ES-I3 (cell line): ENCODE measurements at regions not wholly inside any gene's neighbourhood (a gene's known extent, or its start where the extent isn't known, plus 50 kb on each side); places are given as distances from the start of the nearest gene placed in this dataset.
"Not testable (repeated sequence)": the region's sequence is repeated elsewhere in the genome, so short reads cannot be mapped to it uniquely, and the experiment has no call there.

Experiments
- H3K36me3 ChIP-seq: 2 replicates; pipeline ENCODE4 v1.6.1; 2013; ENCODE audit warnings: mild to moderate bottlenecking, low read length, control low read depth, moderate library complexity; ENCODE audit not compliant: insufficient read depth
- H3K4me1 ChIP-seq: 2 replicates; pipeline ENCODE4 v1.6.1; 2013; ENCODE audit warnings: mild to moderate bottlenecking, control low read depth, low read length; ENCODE audit not compliant: insufficient read depth
- H3K9ac ChIP-seq: 2 replicates; pipeline ENCODE4 v1.6.1; 2013; ENCODE audit warnings: low read depth, mild to moderate bottlenecking, low read length, moderate library complexity
- H3K9me3 ChIP-seq: 2 replicates; pipeline ENCODE4 v1.6.1; 2013; ENCODE audit warnings: mild to moderate bottlenecking, low read length, moderate library complexity; ENCODE audit not compliant: control insufficient read depth, insufficient read depth

DNA sequence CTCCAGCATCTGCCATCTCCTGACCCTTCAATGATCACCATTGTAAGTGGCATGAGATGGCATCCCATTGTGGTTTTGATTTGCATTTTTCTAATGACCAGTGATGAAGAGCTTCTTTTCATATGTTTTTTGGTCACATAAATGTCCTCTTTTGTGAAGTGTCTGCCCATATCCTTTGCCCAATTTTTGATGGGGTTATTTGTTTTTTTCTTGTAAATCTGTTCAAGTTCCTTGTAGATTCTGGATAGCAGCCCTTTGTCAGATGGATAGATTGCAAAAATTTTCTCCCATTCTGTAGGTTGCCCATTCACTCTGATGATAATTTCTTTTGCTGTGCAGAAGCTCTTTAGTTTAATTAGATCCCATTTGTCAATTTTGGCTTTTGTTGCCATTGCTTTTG, 547.3 kb downstream of the TMTC2 start:
- H3K9ac ChIP-seq, H3K4me1 ChIP-seq, H3K36me3 ChIP-seq, H3K9me3 ChIP-seq: not testable (repeated sequence)

DNA sequence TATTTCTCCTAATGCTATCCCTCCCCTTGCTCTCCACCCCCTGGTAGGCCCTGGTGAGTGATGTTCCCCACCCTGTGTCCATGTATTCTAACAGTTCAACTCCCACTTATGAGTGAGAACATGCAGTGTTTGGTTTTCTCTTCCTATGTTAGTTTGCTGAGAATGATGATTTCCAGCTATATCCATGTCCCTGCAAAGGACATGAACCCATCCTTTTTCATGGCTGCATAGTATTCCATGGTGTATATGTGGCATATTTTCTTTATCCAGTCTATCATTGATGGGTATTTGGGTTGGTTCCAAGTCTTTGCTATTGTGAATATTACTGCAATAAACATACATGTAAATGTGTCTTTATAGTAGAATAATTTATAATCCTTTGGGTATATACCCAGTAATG, 540.3 kb downstream of the TMTC2 start:
- not testable (repeated sequence) for H3K4me1 ChIP-seq, H3K9ac ChIP-seq, H3K36me3 ChIP-seq, H3K9me3 ChIP-seq

DNA sequence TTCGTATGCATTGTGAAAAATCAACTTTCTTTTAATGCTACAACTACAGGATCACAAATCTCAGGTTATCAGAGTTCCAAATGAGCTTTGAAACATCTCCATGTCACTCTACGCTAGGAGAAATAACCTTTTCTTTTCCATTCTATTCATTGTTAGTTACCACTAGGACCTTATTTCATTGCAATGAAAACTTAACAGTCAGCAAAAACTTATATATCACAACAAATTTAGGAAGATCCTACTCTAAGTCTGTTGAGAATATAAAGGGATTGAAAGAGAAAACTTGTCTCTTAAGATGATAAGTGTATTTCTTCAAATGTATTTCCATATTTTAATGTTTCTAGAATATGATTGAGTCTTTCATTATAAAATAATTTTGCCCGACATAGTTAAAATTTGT, 539.1 kb downstream of the TMTC2 start:
- Histone ChIP-seq H3K36me3 (no peaks in the 10 kb centered on the region), H3K9me3 (no peaks in the 10 kb centered on the region), H3K9ac (no peak overlapping the region), H3K4me1 (0 out of 2 replicates have a peak, but pooled peaks cover 5% of the 10 kb centered on the region)

GRCh38 chr12:83224012-83224411, 537.3 kb downstream of the TMTC2 start:
- no peaks in the 10 kb centered on the region for H3K36me3 ChIP-seq
- H3K9ac ChIP-seq, result no peak overlapping the region
- 0 out of 2 replicates have a peak, but pooled peaks cover 5% of the 10 kb centered on the region for H3K4me1 ChIP-seq
- no peaks in the 10 kb centered on the region for H3K9me3 ChIP-seq

DNA sequence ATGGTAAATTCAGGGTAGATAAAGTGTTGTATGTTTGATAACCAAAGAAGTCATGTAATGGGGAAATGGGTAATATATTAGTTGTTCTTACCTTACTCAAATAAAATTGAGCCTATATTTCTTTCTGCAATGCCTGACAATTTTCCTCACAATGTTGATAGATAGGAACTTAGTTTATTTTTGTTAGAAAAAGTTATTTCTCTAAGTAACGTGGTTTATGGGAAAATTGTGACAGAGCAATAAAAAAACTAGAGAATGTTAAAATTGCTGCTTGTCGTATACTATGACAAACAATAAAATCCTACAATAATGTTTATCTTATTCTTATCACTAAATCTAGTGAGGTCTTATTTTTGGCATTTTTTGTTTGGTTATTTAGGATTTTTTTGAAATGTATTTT, 534.1 kb downstream of the TMTC2 start:
- Histone ChIP-seq H3K4me1 (0 out of 2 replicates have a peak, but pooled peaks cover 5% of the 10 kb centered on the region), H3K9ac (no peak overlapping the region), H3K36me3 (no peaks in the 10 kb centered on the region), H3K9me3 (no peaks in the 10 kb centered on the region)

DNA sequence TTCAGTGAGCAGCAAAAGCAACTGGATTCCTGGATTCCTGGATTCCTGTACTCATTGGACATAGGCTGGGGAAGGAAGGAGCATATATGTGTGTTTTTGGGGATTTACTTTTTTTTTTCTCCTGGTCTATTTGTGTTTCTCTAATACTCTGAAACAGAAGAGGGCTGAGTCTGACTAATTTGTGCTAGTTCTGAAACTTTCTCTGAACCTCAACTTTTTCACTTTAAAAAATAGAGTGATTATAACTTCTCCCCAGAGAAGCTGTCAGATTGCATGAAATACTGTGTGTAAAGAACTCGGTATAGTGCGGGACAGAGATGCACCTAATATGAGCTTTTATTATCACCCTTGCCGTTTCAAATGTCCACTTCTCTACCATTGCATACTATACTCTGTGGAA, 529.5 kb downstream of the TMTC2 start:
- H3K36me3 ChIP-seq, result no peaks in the 10 kb centered on the region
- H3K4me1 ChIP-seq, result peaks cover 7% of the 10 kb centered on the region; the same call in 1 of the 2 replicates
- H3K9me3 ChIP-seq, result no peaks in the 10 kb centered on the region
- H3K9ac ChIP-seq, result no peak overlapping the region

GRCh38 chr12:83214185-83214584, 527.5 kb downstream of the TMTC2 start:
- H3K4me1 ChIP-seq, result peaks cover 9% of the 10 kb centered on the region; the same call in 1 of the 2 replicates
- no peaks in the 10 kb centered on the region for H3K36me3 ChIP-seq
- no peak overlapping the region for H3K9ac ChIP-seq
- no peaks in the 10 kb centered on the region for H3K9me3 ChIP-seq

- Histone ChIP-seq H3K9me3 (no peaks in the 10 kb centered on the region), H3K4me1 (peaks cover 9% of the 10 kb centered on the region; the same call in 1 of the 2 replicates), H3K36me3 (no peaks in the 10 kb centered on the region), H3K9ac (no peak overlapping the region)
These were observed 524.2 kb downstream of the TMTC2 start for GRCh38 chr12:83210933-83211332.

GRCh38 chr12:83199069-83199468, 512.4 kb downstream of the TMTC2 start:
- H3K9ac ChIP-seq, result peak overlapping the region; percentile 45
- H3K9me3 ChIP-seq, result no peaks in the 10 kb centered on the region
- peaks cover 19% of the 10 kb centered on the region for H3K4me1 ChIP-seq
- no peaks in the 10 kb centered on the region for H3K36me3 ChIP-seq

- Histone ChIP-seq H3K36me3 (no peaks in the 10 kb centered on the region), H3K4me1 (peaks cover 19% of the 10 kb centered on the region), H3K9ac (peak overlapping the region; percentile 45)
These were observed 511.7 kb downstream of the TMTC2 start for GRCh38 chr12:83198291-83199015.

DNA sequence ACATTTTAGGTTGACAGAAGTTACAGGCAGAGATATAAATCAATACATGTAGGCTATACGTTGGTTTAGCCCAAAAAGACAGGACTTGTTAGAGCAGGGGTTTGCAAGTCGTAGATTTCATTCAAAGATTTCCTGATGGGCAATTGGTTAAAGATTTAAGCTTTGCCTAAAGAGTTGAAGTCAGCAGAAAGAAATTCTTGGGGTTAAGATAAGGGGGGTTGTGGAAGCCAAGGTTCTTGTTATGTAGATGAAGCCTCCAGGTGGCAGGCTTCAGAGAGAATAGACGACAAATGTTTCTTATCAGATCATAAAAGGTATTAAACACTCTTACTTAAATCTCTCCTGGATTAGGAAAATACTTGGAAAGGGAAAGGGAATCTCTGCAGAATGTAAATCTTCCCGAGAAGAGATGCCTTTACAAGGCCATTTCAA, 510.8 kb downstream of the TMTC2 start:
- Histone ChIP-seq H3K4me1 (peaks cover 19% of the 10 kb centered on the region), H3K9me3 (peaks cover 2% of the 10 kb centered on the region; the same call in 1 of the 2 replicates), H3K9ac (peak overlapping the region; percentile 32; the same call in 1 of the 2 replicates), H3K36me3 (no peaks in the 10 kb centered on the region)

More at GRCh38 chr12:83198291-83199015, 511.7 kb downstream of the TMTC2 start:
- H3K9me3 ChIP-seq, result no peaks in the 10 kb centered on the region

DNA sequence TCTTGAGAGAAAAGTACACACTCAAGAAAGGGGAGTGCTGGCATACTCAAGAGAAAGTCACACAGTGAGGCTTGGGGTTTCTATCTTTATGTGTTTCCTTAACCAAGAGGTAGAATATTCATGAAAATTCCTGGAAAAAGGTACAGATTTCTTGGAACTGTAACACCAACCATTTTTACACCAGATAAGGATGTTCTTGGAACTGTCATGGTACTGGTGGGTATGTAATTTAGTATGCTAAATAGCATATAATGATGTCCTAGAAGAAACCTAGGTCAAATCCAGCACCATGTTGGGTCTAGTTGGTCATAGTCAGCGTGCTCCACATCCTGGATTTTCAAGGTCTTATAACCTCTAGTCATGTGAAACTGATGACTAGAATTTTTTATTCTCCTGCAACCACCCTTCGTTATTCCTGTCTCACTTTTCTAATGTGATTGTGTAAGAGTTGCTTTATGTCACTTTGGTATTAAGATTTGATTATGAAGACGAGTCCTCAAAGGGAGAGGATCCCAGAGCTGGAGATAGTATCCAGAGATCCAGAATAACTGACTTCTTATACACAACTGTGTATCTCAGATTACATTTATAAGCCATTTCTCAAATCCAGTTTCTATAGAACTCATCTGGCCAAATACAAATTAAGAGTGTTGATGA, 510.1 kb downstream of the TMTC2 start:
- Histone ChIP-seq H3K9ac (no peak overlapping the region), H3K36me3 (no peaks in the 10 kb centered on the region)

GRCh38 chr12:83190631-83191390, 504.1 kb downstream of the TMTC2 start:
- no peaks in the 10 kb centered on the region for H3K4me1 ChIP-seq
- peaks cover 2% of the 10 kb centered on the region; the same call in 1 of the 2 replicates for H3K9me3 ChIP-seq
- no peaks in the 10 kb centered on the region for H3K36me3 ChIP-seq
- no peak overlapping the region for H3K9ac ChIP-seq

More for the DNA sequence above, 510.1 kb downstream of the TMTC2 start:
- Histone ChIP-seq H3K9me3 (peaks cover 2% of the 10 kb centered on the region; the same call in 1 of the 2 replicates), H3K4me1 (peaks cover 19% of the 10 kb centered on the region)

DNA sequence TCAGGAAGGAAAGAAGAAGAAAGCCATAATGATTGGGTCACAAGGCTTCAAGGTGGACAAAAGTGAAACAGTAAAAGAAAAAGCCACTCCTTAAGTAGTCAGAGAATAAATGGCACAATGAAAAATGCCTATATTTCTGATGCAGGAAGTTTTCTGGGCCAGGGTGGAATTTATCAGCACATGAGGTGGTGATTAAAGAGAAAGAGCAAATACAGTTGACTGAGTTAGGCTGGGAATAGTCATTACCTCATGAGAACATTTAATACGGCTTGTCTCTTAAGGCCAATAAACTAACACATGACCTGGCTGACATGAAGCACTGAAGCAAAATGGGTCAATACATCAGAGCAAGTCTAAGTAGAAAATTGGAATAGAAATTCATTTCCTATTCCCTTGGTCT, 499.7 kb downstream of the TMTC2 start:
- H3K4me1 ChIP-seq, result no peaks in the 10 kb centered on the region
- H3K36me3 ChIP-seq, result no peaks in the 10 kb centered on the region
- H3K9ac ChIP-seq, result no peak overlapping the region
- H3K9me3 ChIP-seq, result no peaks in the 10 kb centered on the region
